ENCODE measurements at regions not wholly inside any gene's neighbourhood (a gene's known extent, or its start where the extent isn't known, plus 50 kb on each side); places are given as distances from the start of the nearest gene placed in this dataset.

- no peak overlapping the region for H3K4me3 ChIP-seq (ENCODE audit: low read depth, low read length)
- CTCF ChIA-PET, result no interaction called here
These were observed 827.1 kb downstream of the PLOD2 start for GRCh38 chr3:145333931-145334330.

DNA sequence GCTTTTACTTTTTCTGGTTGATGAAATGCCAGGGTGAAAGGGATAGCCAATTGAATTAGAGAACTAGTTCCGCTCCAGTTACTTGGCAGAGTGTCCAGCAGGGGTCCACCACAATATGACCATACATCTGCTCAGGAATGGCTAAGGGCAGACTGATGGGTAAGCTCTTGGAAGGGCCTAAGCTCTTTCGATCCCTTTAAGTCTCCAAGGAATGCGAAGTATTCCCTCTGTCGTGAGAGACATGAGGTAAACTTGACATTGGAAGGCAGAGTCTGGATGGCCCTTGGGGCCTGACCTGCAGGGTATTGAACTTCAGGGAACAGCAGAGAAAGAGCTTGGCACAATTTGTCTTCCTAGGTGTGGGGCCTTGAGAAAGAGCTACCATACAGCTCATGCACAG, 805.8 kb downstream of the PLOD2 start:
- H3K4me3 ChIP-seq (ENCODE audit: low read depth, low read length), result no peak overlapping the region
- DNase-seq (ENCODE audit: low read depth, low spot score), result no peak
- TF ChIP-seq, protein P1, sequence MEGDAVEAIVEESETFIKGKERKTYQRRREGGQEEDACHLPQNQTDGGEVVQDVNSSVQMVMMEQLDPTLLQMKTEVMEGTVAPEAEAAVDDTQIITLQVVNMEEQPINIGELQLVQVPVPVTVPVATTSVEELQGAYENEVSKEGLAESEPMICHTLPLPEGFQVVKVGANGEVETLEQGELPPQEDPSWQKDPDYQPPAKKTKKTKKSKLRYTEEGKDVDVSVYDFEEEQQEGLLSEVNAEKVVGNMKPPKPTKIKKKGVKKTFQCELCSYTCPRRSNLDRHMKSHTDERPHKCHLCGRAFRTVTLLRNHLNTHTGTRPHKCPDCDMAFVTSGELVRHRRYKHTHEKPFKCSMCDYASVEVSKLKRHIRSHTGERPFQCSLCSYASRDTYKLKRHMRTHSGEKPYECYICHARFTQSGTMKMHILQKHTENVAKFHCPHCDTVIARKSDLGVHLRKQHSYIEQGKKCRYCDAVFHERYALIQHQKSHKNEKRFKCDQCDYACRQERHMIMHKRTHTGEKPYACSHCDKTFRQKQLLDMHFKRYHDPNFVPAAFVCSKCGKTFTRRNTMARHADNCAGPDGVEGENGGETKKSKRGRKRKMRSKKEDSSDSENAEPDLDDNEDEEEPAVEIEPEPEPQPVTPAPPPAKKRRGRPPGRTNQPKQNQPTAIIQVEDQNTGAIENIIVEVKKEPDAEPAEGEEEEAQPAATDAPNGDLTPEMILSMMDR (IDR thresholded peaks at IDR 0.05; ENCODE audit: low read depth, low read length), result no peak
- no peaks in the 10 kb centered on the region for H3K27me3 ChIP-seq (ENCODE audit: control insufficient read depth, insufficient read depth, low read length)
- ChIA-PET CTCF (no interaction called here), POLR2A (no interaction called here)
- no peak overlapping the region for H3K27ac ChIP-seq (ENCODE audit: low read depth, low read length)
- no peaks in the 10 kb centered on the region for H3K9me3 ChIP-seq (ENCODE audit: control insufficient read depth, insufficient read depth, low read length)

More at GRCh38 chr3:145333931-145334330, 827.1 kb downstream of the PLOD2 start:
- Histone ChIP-seq H3K27me3 (ENCODE audit: control insufficient read depth, insufficient read depth, low read length) (no peaks in the 10 kb centered on the region), H3K9me3 (ENCODE audit: control insufficient read depth, insufficient read depth, low read length) (no peaks in the 10 kb centered on the region), H3K27ac (ENCODE audit: low read depth, low read length) (no peak overlapping the region)
- POLR2A ChIA-PET, result no interaction called here
- DNase-seq (ENCODE audit: low read depth, low spot score), result no peak
- TF ChIP-seq, protein P1 (IDR thresholded peaks at IDR 0.05; ENCODE audit: low read depth, low read length), result no peak

DNA sequence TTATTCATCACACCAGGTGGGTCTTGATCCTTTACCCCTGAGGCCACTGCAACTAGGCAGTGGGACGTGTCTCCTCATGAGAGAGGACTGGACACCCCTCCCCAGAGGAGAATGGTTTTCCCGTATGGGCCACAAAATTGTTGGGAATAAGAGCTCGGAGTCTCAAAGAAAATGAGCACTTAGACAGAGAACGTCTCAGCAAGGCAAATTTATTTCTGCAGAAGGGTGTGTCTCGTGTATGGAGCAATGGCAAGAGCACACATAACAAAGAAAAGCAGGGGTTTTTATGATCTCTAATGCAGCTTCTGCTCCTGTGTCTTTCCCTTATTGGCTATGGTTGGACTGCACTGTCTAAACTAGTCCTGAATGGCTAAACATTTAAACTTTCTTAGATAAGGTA, 803.5 kb downstream of the PLOD2 start:
- no peak overlapping the region for H3K4me3 ChIP-seq (ENCODE audit: low read depth, low read length)
- H3K9me3 ChIP-seq (ENCODE audit: control insufficient read depth, insufficient read depth, low read length), result no peaks in the 10 kb centered on the region
- H3K27me3 ChIP-seq (ENCODE audit: control insufficient read depth, insufficient read depth, low read length), result no peaks in the 10 kb centered on the region
- POLR2A ChIA-PET, result no interaction called here
- DNase-seq (ENCODE audit: low read depth, low spot score), result no peak
- CTCF ChIA-PET, result no interaction called here
- TF ChIP-seq, protein P1 (IDR thresholded peaks at IDR 0.05; ENCODE audit: low read depth, low read length), result no peak
- H3K27ac ChIP-seq (ENCODE audit: low read depth, low read length), result no peak overlapping the region

GRCh38 chr3:145359040-145359439, 801.9 kb downstream of the PLOD2 start:
- CTCF ChIA-PET, result no interaction called here
- TF ChIP-seq, protein P1 (IDR thresholded peaks at IDR 0.05; ENCODE audit: low read depth, low read length), result no peak
- no peaks in the 10 kb centered on the region for H3K27me3 ChIP-seq (ENCODE audit: control insufficient read depth, insufficient read depth, low read length)
- DNase-seq (ENCODE audit: low read depth, low spot score), result no peak
- H3K27ac ChIP-seq (ENCODE audit: low read depth, low read length), result no peak overlapping the region
- no peaks in the 10 kb centered on the region for H3K9me3 ChIP-seq (ENCODE audit: control insufficient read depth, insufficient read depth, low read length)
- POLR2A ChIA-PET, result no interaction called here
- no peak overlapping the region for H3K4me3 ChIP-seq (ENCODE audit: low read depth, low read length)

DNA sequence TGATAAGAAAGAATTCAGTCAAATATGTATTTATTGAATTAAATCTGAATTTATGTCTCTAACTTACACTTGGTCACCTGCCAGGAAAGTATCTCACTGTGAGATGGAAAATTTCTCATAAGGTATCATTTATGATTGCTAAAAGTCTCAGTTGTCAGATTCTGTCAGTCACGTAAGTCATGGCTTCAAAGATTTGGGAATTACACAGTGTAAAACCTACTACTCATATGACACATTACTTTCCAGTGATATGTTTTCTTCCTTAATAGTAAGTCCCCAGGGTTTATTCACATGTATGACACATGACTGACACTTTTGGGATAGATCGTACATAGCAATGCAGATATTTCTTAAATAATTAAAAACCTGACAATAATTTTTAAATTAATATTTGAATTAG, 792.2 kb downstream of the PLOD2 start:
- ChIA-PET CTCF (no interaction called here), POLR2A (no interaction called here)
- Histone ChIP-seq H3K27ac (ENCODE audit: low read depth, low read length) (no peak overlapping the region), H3K4me3 (ENCODE audit: low read depth, low read length) (no peak overlapping the region), H3K9me3 (ENCODE audit: control insufficient read depth, insufficient read depth, low read length) (no peaks in the 10 kb centered on the region), H3K27me3 (ENCODE audit: control insufficient read depth, insufficient read depth, low read length) (no peaks in the 10 kb centered on the region)
- no peak for DNase-seq (ENCODE audit: low read depth, low spot score)
- TF ChIP-seq, protein P1 (IDR thresholded peaks at IDR 0.05; ENCODE audit: low read depth, low read length), result no peak
